ENCODE measurements at regions not wholly inside any gene's neighbourhood (a gene's known extent, or its start where the extent isn't known, plus 50 kb on each side); places are given as distances from the start of the nearest gene placed in this dataset.
"Not testable (repeated sequence)": the region's sequence is repeated elsewhere in the genome, so short reads cannot be mapped to it uniquely, and the experiment has no call there.

DNA sequence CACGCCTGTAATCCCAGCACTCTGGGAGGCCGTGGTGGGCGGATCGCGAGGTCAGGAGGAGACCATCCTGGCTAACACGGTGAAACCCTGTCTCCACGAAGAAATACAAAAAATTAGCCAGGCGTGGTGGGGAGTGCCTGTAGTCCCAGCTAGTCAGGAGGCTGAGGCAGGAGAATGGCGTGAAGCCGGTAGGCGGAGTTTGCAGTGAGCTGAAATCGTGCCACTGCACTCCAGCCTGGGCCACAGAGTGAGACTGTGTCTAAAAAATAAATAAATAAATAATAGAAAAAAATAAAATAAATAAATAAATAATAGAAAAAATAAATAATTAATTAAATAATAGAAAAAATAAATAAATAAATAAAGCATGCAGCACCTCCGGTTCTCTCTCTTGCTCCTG, 480.8 kb downstream of the GOLGA6L6 start:
- TF ChIP-seq, protein P1, sequence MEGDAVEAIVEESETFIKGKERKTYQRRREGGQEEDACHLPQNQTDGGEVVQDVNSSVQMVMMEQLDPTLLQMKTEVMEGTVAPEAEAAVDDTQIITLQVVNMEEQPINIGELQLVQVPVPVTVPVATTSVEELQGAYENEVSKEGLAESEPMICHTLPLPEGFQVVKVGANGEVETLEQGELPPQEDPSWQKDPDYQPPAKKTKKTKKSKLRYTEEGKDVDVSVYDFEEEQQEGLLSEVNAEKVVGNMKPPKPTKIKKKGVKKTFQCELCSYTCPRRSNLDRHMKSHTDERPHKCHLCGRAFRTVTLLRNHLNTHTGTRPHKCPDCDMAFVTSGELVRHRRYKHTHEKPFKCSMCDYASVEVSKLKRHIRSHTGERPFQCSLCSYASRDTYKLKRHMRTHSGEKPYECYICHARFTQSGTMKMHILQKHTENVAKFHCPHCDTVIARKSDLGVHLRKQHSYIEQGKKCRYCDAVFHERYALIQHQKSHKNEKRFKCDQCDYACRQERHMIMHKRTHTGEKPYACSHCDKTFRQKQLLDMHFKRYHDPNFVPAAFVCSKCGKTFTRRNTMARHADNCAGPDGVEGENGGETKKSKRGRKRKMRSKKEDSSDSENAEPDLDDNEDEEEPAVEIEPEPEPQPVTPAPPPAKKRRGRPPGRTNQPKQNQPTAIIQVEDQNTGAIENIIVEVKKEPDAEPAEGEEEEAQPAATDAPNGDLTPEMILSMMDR (IDR thresholded peaks at IDR 0.05) = not testable (repeated sequence)
- TF ChIP-seq, protein P2, sequence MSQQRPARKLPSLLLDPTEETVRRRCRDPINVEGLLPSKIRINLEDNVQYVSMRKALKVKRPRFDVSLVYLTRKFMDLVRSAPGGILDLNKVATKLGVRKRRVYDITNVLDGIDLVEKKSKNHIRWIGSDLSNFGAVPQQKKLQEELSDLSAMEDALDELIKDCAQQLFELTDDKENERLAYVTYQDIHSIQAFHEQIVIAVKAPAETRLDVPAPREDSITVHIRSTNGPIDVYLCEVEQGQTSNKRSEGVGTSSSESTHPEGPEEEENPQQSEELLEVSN (IDR thresholded peaks at IDR 0.05; ENCODE audit: borderline replicate concordance, low read depth) = not testable (repeated sequence)
- TF ChIP-seq, protein P3, sequence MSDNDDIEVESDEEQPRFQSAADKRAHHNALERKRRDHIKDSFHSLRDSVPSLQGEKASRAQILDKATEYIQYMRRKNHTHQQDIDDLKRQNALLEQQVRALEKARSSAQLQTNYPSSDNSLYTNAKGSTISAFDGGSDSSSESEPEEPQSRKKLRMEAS (IDR thresholded peaks at IDR 0.05) = not testable (repeated sequence)
- not testable (repeated sequence) for TF ChIP-seq FOSL2 (IDR thresholded peaks at IDR 0.05); FOSL2 (CRISPR knock-in tag; IDR thresholded peaks at IDR 0.05); RFX5 (IDR thresholded peaks at IDR 0.05); ZFP36 (IDR thresholded peaks at IDR 0.05; ENCODE audit: borderline replicate concordance, partially characterized antibody)

All from A549 (cell line).